CMK (cell line): ENCODE measurements at regions not wholly inside any gene's neighbourhood (a gene's known extent, or its start where the extent isn't known, plus 50 kb on each side); places are given as distances from the start of the nearest gene placed in this dataset.

Source experiments
- DNase-seq: peaks from one replicate; pipeline ENCODE4 v3.0.0-alpha.2; 2010; ENCODE audit warnings: low read depth

DNA sequence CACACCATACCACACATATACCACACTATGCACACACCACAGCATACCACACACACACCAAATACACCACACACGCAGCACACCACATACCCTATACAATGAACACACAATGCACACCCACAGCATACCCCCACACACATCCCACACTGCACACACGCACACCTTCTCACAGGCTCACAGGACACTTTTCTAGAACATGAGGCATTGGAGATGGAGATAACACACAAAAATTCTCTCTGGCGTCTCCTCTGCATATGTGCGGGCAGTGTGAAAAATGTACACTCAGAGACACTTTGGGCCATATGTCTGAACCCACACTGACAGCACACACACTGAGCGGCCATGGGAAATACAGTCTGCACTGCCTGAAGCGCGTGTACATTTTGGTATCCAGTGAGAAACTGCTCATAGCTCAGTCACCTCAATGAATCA, 278.1 kb downstream of the GADD45G start:
- no peak for DNase-seq

GRCh38 chr9:89883401-89884341, 278.9 kb downstream of the GADD45G start:
- DNase-seq = no peak

DNA sequence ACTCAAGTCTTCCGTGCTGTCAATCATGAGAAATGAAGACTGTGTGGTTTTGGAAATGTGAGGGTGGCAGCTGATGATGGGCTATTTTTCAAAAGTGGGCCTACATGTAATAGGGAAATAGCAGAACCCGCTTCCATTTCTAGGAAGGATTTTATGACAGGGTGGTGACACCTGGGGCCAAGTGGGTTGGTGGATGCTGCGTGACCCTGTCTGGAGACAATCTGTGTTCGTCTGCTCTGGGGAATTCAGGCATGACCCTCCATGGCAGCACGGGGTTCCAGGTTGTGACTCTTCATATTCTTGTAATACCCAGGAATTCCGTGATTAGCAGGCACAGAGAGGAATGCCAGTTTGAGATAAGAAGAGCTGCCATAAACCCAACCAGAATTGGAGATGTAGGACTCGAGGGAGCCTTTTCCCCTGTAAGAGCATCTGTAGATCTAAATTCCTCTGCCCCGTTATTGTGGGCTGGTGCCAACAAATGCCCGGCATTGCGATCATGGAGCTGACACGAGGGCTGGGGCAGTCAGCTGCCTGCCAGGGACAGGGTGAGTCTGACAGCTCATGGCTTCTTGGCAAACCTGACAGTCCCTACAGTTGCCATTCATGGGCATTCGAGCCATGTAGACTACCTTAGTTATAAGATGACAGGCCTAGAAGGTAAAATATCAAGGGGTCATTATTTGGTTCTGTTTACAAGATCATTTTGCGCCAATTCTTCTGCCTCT, 279.7 kb downstream of the GADD45G start:
- no peak for DNase-seq

- DNase-seq = no peak
Observed at GRCh38 chr9:89885156-89885555, 280.3 kb downstream of the GADD45G start.

GRCh38 chr9:89886281-89886700, 281.5 kb downstream of the GADD45G start:
- DNase-seq = no peak

DNA sequence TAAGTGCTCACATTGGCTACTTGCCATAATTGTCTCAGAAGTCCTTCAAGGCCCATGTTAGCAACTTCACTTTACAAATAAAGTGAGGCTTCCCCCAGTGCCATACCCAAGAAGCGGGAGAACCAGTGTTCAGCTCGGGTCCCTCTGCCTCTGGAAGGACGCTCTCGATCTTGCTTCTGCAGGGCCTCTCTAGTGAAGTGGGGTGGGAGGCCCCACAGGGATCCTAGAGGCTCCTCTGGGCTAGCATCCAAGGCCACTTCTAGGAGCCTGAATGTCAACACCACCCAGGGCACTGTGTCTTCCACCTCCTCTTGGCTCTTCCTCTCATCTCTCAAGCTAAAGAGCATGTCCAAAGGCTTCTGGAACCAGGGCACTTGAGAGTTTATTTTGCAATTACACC, 282.5 kb downstream of the GADD45G start:
- DNase-seq = no peak

GRCh38 chr9:89888233-89888632, 283.4 kb downstream of the GADD45G start:
- DNase-seq = no peak

- no peak for DNase-seq
Observed at GRCh38 chr9:89888677-89889076, 283.9 kb downstream of the GADD45G start.

DNA sequence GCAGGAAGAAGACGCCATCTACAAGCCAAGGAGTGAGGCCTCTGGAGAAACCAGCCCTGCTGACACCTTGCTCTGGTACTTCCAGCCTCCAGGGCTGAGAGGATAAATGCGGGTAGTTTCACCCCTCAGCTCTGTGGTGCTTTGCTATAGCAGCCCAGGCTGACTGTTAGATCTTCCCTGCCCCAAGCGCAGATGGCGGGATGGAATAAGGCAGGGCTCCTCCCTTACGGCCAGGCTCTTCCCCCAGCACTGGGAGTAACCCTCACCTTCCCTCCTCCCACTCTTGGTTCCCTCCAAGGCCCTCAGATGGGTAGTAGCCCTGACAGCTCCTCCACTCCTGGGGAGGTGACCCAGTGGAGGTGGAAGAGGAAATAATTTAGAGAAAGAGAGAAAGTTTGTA, 285.1 kb downstream of the GADD45G start:
- DNase-seq = no peak

DNA sequence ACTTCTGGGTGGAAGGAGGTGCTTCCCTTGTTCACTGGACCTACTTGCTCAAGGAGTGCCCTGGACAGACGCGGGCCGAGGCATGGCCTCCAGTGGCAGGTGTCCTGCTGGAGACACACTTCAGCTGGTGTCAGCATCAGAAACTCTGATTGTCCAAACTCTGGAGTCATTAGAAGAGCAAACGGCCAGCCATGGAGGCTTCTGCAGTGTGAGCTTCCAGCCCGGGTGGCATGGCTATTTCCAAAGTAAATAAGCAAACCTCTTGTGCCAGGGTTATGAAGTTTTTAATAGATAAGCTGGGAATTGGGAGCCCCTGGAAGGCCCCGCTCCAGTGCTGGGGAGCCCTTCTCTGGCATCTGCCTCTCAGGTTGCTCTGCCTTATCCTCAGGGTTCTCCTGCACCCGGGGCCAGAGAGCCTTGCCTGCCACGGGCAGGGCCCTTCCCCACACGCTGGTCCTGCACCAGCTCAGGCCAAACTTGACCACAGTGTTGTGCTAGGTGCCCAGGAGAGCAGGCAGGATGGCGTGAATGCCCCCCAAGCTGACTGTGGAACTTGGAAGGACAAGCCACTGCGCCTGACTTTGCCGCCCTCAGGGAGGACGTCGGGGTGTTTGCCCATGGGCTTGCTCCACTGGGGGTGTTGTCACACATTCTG, 285.6 kb downstream of the GADD45G start:
- DNase-seq = no peak

DNA sequence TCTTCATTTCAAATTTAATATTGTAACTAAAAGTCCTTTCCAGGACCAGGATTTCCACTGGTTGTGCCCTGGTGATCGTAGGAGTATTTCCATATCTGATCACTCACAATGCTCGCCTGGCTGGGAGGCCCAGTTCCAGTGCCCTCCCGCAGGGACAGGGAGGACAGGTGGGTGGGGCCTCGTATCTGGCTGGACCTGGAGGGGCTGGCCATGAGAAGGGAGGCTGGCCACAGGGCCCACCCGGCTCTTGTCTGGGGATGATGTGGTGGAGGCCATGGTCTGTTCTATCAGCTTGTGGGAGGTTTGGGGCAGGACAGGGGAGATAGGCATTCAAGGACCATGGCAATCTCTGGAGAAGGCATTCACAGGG, 286.4 kb downstream of the GADD45G start:
- no peak for DNase-seq

DNA sequence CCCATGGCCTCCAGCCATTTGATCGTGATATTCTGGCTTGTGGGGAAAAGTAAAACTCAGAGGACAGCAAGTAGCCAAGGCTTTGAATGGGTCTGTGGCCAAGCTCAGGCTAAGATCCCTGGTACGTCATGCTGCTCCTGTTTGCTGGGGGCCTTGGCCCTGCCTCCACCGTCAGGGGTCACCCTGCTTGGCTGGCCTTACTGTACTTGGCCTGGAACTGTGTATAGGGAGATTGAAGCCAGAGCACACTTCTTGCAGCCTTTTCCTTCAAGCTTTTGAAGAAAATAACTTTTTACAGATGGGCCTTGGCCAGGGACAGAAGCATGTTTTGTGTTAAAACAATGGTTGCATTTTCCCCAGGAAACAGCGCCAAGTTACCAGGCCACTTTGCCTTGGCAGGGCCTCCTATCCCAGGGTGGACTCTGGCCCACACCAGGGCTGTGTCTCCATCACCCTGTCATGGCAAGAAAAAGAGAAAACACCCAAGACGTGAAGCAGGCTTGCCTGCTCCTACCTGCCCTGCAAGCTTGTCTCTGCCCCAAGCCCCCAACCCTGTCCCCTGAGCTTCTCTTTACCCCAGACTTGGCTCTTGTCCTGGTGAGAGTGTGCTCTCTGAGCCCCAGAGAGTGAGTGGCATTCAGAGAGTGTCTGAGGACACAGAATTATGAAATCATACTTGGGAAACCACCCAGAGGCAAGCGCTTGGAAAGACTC, 286.9 kb downstream of the GADD45G start:
- DNase-seq = no peak

DNA sequence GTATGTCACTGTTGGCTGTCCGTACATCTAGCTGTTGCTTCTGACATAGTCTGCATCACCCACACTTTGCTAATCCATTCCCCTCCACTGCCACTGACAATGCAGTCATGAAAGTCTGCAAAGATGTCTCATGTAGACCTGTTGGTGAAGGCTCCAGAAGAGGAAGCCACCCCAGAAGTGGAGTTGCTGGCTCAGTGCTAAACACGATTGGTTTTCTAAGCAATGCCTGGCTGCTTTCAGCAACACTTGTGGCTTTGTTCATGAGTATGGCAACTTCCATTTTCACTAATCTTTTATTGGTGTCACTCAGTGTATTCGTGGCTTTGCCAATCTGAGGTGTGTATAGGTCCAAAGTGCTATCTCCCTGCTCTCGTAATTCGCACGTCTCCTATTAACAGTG, 288.1 kb downstream of the GADD45G start:
- DNase-seq = no peak

DNA sequence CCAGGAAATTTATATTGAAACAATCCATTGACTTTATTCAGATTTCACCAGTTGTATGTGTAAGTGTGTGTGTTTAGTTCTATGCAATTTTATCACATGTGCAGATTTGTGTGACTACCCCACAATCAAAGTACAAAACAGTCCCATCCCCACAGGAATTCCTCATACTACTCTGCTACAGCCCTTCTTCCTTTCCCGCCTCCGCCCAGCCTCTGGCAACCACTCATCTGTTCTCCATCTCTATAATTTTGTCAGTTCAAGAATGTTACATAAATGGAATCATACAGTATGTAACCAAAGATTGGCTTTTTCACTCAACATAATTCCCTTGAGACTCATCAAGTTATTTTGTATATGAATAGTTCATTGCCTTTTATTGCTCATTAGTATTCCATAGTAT, 289.1 kb downstream of the GADD45G start:
- DNase-seq = no peak

- no peak for DNase-seq
Observed at GRCh38 chr9:89896806-89897340, 292.1 kb downstream of the GADD45G start.

DNA sequence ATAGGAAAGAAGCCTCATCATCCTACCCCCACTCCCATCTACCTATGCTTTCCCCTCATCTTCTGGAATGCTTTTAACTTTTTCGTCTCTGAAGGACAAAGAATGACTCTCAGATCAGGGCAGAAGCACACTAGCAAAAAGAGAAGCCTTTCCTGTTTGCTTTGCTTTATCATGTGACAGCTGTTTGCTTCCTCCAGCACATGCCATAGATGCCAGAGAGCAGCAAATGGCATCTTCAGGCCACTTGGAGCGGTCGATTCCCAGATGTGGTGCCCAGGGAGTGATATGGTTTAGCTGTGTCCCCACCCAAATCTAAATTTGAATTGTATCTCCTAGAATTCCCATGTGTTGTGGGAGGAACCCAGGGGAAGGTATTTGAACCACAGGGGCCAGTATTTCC, 294.8 kb downstream of the GADD45G start:
- no peak for DNase-seq

- DNase-seq = no peak
Observed at GRCh38 chr9:89901920-89902319, 297.1 kb downstream of the GADD45G start.

DNA sequence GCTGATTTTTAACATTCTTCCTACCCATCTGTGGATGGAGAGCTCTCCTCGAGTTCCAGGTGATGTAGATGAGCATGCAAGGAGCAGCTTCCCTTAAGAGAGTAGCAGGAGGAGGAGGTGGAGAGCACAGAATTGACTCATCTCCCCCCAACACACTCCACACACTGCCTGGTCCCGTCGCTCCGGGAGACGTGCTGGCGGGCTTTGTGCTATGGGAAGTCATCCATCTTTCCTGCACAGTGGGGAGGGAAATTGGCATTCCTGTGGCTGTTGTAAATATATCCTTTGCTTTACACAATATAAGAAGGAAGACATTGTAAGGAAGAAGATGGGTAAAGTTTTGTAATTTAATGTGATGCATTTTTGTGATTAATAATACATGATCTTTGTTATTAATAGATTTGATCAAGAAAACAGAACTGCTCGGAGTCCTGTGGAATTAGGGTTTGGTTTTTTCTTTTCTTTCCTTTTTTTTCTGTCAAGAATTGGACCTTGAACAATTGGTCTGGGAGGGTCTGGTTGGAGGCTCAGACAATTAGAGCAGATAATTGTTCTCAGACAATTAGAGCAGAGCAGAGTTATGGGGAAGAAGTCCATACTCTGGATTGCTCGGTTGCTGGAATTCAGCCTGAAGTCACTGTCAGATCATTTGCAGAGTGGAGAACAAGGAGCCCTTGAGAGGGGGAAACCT, 297.8 kb downstream of the GADD45G start:
- DNase-seq = no peak

DNA sequence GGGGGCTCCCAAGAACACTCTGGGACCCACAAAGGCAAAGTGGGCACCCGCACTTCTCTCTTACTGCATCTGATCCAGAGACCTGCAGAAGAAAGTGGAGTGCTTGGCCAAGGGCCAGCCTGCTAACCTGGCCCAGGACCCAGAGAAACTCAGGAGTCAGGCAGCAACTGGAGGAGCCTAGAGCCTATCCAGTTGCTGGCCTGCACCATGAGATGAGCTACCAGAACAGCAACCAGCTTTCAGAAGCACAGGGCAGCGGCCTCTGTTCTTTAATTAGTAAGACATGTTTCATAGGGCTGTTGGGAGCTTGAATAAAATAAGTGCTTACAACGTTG, 298.3 kb downstream of the GADD45G start:
- no peak for DNase-seq

DNA sequence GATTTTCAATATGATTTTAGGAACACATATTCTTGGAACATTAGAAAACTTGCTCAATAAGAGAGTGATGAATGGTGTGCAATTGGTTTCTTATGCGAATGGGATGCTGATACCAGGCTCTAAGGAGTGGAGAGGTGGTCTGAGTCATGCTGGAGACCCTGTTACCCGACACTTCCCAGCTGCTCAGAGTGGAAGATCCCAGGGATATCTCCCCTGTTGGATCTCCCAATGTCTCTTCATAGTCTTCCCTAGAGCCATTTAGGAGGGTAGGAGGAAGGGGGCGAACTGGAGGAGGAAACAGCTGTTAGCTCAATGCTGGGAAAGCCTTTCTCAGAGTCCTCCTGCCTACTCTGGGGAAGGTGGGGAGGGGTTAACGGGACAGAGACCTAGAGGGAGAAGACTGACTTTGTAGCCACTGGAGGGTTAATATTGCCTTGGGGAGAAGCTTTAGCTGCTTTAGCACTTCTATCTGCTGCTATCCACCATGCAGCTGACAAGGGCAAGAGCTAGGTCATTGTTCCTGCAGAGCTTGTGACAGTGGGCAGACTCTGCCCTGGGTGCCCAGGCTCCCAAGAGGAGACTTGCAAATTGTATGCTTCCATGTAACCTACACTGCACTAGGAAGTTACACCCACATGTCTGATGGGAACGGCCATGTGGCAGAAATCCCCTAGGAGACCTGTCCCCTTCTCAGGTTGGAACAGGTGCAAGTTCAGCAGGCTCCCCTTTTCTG, 301.0 kb downstream of the GADD45G start:
- DNase-seq = no peak
